Neural cell (in vitro differentiated cells): ENCODE measurements at regions not wholly inside any gene's neighbourhood (a gene's known extent, or its start where the extent isn't known, plus 50 kb on each side); places are given as distances from the start of the nearest gene placed in this dataset.
A peak's percentile ranks its signal among the peaks of the same experiment; 100 is the strongest.

ENCODE experiments used
- H2AFZ ChIP-seq: fragments of 200-600, 300-800 bp; sonication (generic), shearing (Covaris generic); 2 replicates; pipeline ENCODE4 v1.6.0; 2014; ENCODE audit warnings: low read depth, mild to moderate bottlenecking, antibody characterized with exemption, low read length, moderate library complexity
- H3F3A ChIP-seq: fragments of 200-600 bp; shearing (Covaris generic); 2 replicates; pipeline ENCODE4 v1.6.1; 2016; ENCODE audit warnings: mild to moderate bottlenecking, moderate library complexity, mixed read lengths, antibody characterized with exemption, low read length; ENCODE audit not compliant: insufficient read depth, poor library complexity, severe bottlenecking
- H3K27ac ChIP-seq: fragments of 200-600, 300-800 bp; sonication (generic), shearing (Covaris generic); 2 replicates; pipeline ENCODE4 v1.5.1; 2014; ENCODE audit warnings: mild to moderate bottlenecking, low read length, moderate library complexity
- H3K27me3 ChIP-seq: fragments of 300-800, 200-600 bp; sonication (generic), shearing (Covaris generic); 2 replicates; pipeline ENCODE4 v1.6.0; 2014; ENCODE audit warnings: mild to moderate bottlenecking, low read depth, low read length, moderate library complexity; ENCODE audit not compliant: insufficient read depth
- H3K36me3 ChIP-seq: fragments of 300-800, 200-600 bp; sonication (generic), shearing (Covaris generic); 2 replicates; pipeline ENCODE4 v1.5.1; 2014; ENCODE audit warnings: mild to moderate bottlenecking, antibody characterized with exemption, low read length, moderate library complexity; ENCODE audit not compliant: insufficient read depth
- H3K4me2 ChIP-seq: fragments of 300-800, 200-600 bp; sonication (generic), shearing (Covaris generic); 2 replicates; pipeline ENCODE4 v1.6.0; 2014; ENCODE audit warnings: mild to moderate bottlenecking, low read length
- H3K4me3 ChIP-seq: fragments of 300-800, 200-600 bp; sonication (generic), shearing (Covaris generic); 2 replicates; pipeline ENCODE4 v1.5.1; 2014; ENCODE audit warnings: mild to moderate bottlenecking, low read length, moderate library complexity
- H3K79me2 ChIP-seq: fragments of 200-600 bp; shearing (Covaris generic); replicated peaks from 2 replicates; pipeline ENCODE4 v1.6.0; 2014; ENCODE audit warnings: mild to moderate bottlenecking, low read length, moderate library complexity; ENCODE audit not compliant: insufficient read depth
- H3K9ac ChIP-seq: fragments of 300-800, 200-600 bp; sonication (generic), shearing (Covaris generic); 2 replicates; pipeline ENCODE4 v1.6.1; 2016; ENCODE audit warnings: mild to moderate bottlenecking, low read length, mixed read lengths
- H3K9me2 ChIP-seq: fragments of 200-600 bp; shearing (Covaris generic); 2 replicates; pipeline ENCODE4 v1.6.1; 2016; ENCODE audit warnings: mild to moderate bottlenecking, low read length, mixed read lengths; ENCODE audit not compliant: insufficient read depth
- H3K9me3 ChIP-seq: fragments of 200-600, 300-800 bp; sonication (generic), shearing (Covaris generic); 2 replicates; pipeline ENCODE4 v1.6.1; 2016; ENCODE audit warnings: mild to moderate bottlenecking, mixed run types, low read length, moderate library complexity, mixed read lengths
- H4K20me1 ChIP-seq: fragments of 200-600 bp; shearing (Covaris generic); 2 replicates; pipeline ENCODE4 v1.6.1; 2016; ENCODE audit warnings: mild to moderate bottlenecking, mixed run types; ENCODE audit not compliant: insufficient read depth
- EP300 ChIP-seq: fragments of 450-650 bp; conservative IDR thresholded peaks from 2 replicates; pipeline ENCODE4 v1.6.1; 2014; ENCODE audit warnings: antibody characterized with exemption, mild to moderate bottlenecking, moderate library complexity; ENCODE audit not compliant: poor library complexity, severe bottlenecking
- EZH2 ChIP-seq: fragments of 200-600, 300-800 bp; shearing (Covaris generic), sonication (generic); IDR thresholded peaks from 2 replicates; pipeline ENCODE4 v1.6.1; 2014; ENCODE audit warnings: antibody characterized with exemption, low read length, borderline replicate concordance, mild to moderate bottlenecking; ENCODE audit not compliant: insufficient read depth, poor library complexity, severe bottlenecking
- MXI1 ChIP-seq: fragments of 450-650 bp; conservative IDR thresholded peaks from 2 replicates; pipeline ENCODE4 v1.6.1; 2014; ENCODE audit warnings: antibody characterized with exemption, mild to moderate bottlenecking; ENCODE audit not compliant: poor library complexity, severe bottlenecking
- POLR2AphosphoS5 ChIP-seq: IDR thresholded peaks from 2 replicates; pipeline ENCODE4 v1.6.1; 2012
- RAD21 ChIP-seq: fragments of 450-650 bp; conservative IDR thresholded peaks from 2 replicates; pipeline ENCODE4 v1.6.1; 2014; ENCODE audit warnings: antibody characterized with exemption, mild to moderate bottlenecking, moderate library complexity
- SMC3 ChIP-seq: fragments of 450-650 bp; conservative IDR thresholded peaks from 2 replicates; pipeline ENCODE4 v1.6.1; 2014; ENCODE audit warnings: antibody characterized with exemption, mild to moderate bottlenecking, moderate library complexity; ENCODE audit not compliant: poor library complexity
- TAF1 ChIP-seq: IDR thresholded peaks from 2 replicates; pipeline ENCODE4 v1.6.1; 2012; ENCODE audit warnings: low read depth
- TF ChIP-seq, protein P1 (sequence below): fragments of 450-650 bp; IDR thresholded peaks from 2 replicates; pipeline ENCODE4 v1.5.1; 2014; ENCODE audit warnings: antibody characterized with exemption, mild to moderate bottlenecking, moderate library complexity; ENCODE audit not compliant: poor library complexity, severe bottlenecking
- TF ChIP-seq, protein P2 (sequence below): IDR thresholded peaks from 2 replicates; pipeline ENCODE4 v1.6.1; 2012; ENCODE audit warnings: borderline replicate concordance

GRCh38 chr9:15104826-15105420 lies 194.7 kb upstream of the FREM1 start:
- Histone ChIP-seq H3K79me2 (no peaks in the 10 kb centered on the region), H3K9me3 (no peaks in the 10 kb centered on the region), H3K9me2 (no peaks in the 10 kb centered on the region), H3K27me3 (no peaks in the 10 kb centered on the region), H3K27ac (no peak overlapping the region), H2AFZ (no peak overlapping the region), H3K9ac (no peak overlapping the region), H3F3A (no peaks in the 10 kb centered on the region), H3K36me3 (no peaks in the 10 kb centered on the region), H3K4me2 (no peak overlapping the region), H4K20me1 (no peaks in the 10 kb centered on the region), H3K4me3 (no peak overlapping the region)
- no peak for TF ChIP-seq POLR2AphosphoS5
- no peak for TF ChIP-seq EP300
- TF ChIP-seq, protein P1, sequence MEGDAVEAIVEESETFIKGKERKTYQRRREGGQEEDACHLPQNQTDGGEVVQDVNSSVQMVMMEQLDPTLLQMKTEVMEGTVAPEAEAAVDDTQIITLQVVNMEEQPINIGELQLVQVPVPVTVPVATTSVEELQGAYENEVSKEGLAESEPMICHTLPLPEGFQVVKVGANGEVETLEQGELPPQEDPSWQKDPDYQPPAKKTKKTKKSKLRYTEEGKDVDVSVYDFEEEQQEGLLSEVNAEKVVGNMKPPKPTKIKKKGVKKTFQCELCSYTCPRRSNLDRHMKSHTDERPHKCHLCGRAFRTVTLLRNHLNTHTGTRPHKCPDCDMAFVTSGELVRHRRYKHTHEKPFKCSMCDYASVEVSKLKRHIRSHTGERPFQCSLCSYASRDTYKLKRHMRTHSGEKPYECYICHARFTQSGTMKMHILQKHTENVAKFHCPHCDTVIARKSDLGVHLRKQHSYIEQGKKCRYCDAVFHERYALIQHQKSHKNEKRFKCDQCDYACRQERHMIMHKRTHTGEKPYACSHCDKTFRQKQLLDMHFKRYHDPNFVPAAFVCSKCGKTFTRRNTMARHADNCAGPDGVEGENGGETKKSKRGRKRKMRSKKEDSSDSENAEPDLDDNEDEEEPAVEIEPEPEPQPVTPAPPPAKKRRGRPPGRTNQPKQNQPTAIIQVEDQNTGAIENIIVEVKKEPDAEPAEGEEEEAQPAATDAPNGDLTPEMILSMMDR, result peak; percentile 70
- peak; percentile 57 for TF ChIP-seq RAD21
- no peak for TF ChIP-seq TAF1
- peak; percentile 66 for TF ChIP-seq SMC3
- TF ChIP-seq, protein P2, sequence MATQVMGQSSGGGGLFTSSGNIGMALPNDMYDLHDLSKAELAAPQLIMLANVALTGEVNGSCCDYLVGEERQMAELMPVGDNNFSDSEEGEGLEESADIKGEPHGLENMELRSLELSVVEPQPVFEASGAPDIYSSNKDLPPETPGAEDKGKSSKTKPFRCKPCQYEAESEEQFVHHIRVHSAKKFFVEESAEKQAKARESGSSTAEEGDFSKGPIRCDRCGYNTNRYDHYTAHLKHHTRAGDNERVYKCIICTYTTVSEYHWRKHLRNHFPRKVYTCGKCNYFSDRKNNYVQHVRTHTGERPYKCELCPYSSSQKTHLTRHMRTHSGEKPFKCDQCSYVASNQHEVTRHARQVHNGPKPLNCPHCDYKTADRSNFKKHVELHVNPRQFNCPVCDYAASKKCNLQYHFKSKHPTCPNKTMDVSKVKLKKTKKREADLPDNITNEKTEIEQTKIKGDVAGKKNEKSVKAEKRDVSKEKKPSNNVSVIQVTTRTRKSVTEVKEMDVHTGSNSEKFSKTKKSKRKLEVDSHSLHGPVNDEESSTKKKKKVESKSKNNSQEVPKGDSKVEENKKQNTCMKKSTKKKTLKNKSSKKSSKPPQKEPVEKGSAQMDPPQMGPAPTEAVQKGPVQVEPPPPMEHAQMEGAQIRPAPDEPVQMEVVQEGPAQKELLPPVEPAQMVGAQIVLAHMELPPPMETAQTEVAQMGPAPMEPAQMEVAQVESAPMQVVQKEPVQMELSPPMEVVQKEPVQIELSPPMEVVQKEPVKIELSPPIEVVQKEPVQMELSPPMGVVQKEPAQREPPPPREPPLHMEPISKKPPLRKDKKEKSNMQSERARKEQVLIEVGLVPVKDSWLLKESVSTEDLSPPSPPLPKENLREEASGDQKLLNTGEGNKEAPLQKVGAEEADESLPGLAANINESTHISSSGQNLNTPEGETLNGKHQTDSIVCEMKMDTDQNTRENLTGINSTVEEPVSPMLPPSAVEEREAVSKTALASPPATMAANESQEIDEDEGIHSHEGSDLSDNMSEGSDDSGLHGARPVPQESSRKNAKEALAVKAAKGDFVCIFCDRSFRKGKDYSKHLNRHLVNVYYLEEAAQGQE, result no peak
- no peak for TF ChIP-seq MXI1
- no peak for TF ChIP-seq EZH2

DNA sequence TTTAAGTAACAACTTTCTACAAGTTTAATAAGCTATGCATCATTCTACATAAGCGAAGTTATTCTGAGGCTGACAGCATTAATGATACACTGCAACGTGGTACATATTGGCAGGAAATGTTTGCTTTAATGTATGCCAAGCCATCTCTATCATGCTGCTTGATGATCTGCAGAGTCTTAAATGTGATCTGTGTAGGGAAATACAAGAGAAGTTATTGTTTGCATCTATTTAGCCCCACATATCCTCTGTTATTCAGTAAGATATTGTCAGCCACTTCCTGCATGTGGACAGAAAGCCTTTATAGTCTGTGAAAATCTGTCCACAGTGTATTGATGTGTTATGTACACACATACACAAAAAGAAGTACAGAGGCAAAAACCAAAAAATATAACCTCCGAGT lies 193.1 kb upstream of the FREM1 start:
- Histone ChIP-seq H4K20me1 (no peaks in the 10 kb centered on the region), H3K4me2 (no peak overlapping the region), H3K9me3 (no peaks in the 10 kb centered on the region), H3K9me2 (no peaks in the 10 kb centered on the region), H3K27me3 (no peaks in the 10 kb centered on the region), H2AFZ (no peak overlapping the region), H3K36me3 (no peaks in the 10 kb centered on the region), H3K27ac (no peak overlapping the region), H3K79me2 (no peaks in the 10 kb centered on the region), H3F3A (no peaks in the 10 kb centered on the region), H3K4me3 (no peak overlapping the region), H3K9ac (no peak overlapping the region)
- no peak for TF ChIP-seq MXI1
- no peak for TF ChIP-seq RAD21
- no peak for TF ChIP-seq POLR2AphosphoS5
- TF ChIP-seq, protein P2, result no peak
- no peak for TF ChIP-seq EP300
- no peak for TF ChIP-seq TAF1
